NCI-H2227 (cell line): ENCODE measurements at regions not wholly inside any gene's neighbourhood (a gene's known extent, or its start where the extent isn't known, plus 50 kb on each side); places are given as distances from the start of the nearest gene placed in this dataset.

Experiments used
- DNase-seq: peaks from one replicate; lab custom pipeline; 2025; ENCODE audit not compliant: unreplicated experiment; lab: John Stamatoyannopoulos, UW

DNA sequence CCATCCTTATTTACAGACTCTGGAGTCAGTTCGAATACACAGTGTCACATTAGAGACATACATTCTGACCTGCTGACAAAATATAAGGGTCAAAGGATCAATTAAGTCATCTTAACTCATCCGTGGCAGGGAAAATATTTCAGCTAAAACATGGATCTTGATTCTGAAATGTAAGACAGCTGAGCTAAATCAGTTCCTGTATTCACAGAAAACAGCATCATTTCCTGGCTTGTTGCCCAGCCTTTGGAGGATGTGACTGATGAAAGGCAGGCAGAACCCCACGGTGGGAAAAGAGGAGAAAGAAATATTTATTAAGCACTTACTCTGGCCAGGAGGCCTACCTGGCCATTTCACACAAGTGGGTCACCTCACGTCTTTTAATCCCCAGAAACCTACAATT, 101.9 kb downstream of the GAS2L3 start:
- peak; percentile 50 for DNase-seq

DNA sequence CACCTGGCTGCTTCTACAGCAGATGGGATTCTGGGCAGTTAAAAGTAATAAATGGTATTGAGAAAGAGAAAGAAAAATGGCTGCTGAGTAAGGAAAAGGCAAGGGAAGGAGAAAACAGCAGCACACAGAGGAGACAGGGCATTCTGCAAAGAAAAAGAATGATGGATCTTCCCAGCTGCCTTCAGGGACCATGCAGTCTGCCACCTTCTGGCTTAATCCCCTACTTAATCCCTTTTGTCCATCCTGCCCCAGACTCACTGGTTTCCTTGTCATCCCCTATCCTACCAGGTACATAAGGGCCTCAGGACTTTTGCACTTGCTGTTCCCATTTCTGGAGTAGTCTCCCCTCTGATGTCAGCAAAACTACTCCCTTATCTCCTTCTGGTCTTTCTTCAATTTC, 107.6 kb downstream of the GAS2L3 start:
- no peak for DNase-seq

DNA sequence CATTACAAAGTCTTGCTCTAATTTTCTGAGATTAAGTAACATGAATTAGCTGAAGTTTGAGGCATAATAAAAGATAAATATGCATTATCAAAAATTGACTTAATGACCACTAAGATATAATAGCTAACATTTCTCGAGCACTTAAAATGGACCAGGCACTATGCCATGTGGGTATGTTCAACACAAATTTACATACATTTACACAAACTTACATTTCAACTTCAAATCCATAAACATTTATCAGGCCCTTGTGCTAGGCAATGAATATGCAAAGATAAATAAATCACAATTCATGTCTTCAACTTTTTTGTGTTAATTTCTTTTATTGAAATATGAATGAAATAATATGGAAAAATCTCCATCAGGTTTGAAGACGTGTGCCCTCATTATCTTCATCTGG, 108.7 kb downstream of the GAS2L3 start:
- no peak for DNase-seq

DNA sequence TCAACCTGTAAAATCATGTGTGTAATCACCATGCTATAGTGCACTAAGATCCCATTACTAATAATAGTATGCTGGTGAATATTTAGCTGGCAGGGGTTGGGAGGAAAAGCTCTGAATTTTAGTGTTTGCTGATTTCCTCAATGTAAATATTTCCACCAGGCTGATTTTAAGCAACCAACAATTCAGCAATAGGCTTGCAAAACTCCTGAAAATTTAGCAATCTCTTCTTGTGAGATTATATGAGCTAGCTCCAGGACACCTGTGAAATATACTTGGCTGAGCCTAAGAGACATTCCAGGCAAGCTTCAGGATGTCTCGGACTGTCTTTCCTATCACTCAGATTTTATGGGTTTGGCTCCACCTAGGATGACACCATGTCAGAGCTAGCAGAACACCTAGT, 106.9 kb upstream of the ANO4 start:
- no peak for DNase-seq

DNA sequence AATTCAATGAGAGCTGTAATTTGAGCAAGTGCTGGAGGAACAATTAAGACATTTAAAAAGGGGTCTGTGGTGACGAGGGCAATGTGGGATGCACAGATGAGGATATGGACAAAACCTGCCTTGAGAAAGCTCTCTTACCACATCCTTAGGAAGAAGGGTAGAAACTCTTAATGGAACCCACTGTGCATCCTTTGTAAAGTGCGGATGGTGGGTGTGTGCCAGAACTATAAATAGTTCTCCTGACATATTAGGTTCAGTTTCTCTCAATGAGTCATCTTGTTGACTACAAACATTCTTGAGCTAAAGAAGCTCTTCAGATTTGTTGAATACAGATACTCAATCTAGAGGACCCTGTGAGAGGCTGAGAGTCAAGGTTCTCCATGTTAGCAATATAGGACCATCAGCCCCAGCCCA, 106.1 kb upstream of the ANO4 start:
- DNase-seq: no peak

DNA sequence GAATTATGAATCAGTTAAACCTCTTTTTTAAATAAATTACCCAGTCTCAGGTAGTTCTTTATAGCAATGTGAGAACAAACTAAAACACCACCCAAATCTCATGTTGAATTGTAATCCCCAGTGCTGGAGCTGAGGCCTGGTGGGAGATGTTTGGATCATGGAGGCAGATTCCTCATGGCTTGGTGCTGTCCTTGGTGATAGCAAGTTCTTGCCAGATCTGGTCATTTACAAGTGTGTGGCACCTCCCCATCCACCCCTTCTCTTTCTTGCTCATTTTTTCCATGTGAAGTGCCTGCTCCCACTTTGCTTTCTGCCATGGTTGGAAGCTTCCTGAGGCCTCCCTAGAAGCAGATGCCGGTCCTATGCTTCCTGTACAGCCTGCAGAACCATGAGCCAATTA, 102.1 kb upstream of the ANO4 start:
- no peak for DNase-seq

DNA sequence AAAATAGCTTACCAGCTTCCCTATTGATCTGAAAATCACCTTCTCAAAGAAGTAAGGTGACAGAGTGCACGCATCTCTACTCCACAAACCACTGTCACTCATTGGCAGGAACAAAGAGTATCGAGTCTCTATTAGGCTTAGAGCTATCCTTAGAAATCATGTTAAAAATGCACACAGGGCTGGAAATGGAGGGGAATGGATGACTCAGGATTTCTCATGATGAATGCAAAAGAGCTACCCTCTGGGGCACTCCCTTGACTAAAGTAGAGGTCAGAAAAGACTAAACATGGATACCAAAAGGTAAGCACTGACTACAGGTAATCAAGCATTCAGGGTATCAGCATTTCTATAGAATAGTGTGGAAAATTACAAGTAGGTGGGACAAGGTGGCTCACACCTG, 96.1 kb upstream of the ANO4 start:
- no peak for DNase-seq

DNA sequence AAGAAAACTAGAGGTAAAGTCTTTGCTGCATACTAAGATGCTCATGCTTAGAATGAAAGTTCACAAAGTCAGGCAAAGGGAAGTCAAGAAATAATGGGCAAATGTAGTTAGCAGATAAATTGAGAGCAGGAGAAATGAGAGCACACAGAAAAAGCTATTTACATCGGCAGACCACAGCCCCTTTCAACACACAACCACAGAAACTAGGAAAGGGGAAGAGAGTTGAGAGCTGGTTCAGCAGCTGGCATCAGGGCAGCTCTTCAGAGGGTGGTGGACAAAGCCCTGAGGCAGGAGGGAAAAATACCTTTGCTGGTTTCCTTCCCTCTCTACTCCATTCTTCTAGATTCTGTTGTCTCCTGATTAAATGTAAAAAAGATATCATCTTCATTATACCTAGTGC, 95.4 kb upstream of the ANO4 start:
- DNase-seq: no peak

DNA sequence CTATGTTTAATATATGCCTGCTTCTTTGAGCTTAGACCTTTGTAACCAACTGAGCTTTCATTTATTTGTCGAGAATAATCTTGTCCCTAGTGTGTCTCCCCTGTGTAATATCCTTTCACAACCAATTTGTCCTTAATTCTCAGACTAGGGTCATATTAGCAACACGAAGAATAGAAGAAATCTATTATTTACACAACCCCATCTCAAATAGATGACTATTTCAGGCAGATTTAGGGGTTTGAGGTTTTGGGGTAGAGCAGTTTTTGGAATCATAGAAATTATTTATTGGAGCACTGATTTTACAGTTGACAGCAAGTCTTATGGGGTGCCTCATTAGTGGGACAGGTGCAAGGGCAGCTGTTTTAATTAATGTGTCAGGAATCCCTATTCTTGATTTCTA, 91.2 kb upstream of the ANO4 start:
- DNase-seq: no peak

DNA sequence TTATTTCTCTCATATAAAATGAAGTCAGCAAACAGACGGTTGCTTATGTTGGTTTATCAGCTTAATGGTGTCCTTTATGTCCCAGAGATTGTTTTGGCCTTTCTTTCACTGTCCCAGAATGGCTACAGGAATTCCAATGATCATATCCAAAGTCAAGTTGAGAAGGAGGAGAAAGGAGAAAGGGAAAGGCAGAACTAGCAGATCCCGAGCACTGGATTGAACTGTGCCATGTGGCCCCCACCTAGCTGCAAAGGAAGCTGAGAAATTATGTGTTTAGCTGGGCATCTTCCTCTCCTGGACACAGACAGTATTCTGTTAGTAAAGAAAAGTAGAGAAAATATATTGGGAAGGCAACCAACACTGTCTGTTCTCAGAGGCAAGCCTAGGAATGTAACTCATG, 90.7 kb upstream of the ANO4 start:
- DNase-seq: no peak

DNA sequence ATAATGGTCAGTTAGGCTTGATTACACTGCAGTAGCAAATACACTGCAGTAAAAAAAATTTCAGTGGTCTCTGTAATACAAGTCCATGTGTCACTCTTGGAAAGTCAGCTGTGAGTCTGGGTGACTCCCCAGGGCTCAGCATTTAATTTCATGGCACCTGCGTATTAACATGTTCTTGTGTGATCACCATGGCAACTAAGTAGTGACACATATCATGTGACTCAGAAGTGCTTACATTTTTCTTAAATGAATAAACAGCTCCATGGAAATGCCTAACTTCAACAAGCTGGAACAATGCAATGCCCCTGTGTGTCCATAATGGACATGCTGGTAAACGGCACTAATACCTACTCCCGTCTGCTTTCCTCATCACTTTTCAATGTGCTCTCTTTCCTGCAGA, 88.5 kb upstream of the ANO4 start:
- DNase-seq: peak; percentile 37

DNA sequence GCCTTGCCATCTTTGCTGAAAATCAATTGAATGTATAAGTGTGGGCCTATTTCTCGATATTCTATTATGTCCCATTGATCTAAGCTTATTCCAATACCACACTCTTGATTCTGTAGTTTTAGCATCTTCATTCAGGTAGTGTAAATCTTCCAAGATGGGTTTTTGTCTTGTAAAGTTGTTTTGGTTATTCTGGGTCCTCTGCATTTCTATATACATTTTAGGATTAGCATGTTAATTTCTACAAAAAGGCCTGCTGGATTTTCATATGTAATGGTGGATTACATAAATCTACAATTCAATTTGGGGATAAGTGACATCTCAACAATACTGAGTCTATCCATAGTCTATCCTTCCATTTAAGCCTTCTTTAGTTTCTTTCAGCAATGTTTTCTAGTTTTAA, 86.0 kb upstream of the ANO4 start:
- no peak for DNase-seq

DNA sequence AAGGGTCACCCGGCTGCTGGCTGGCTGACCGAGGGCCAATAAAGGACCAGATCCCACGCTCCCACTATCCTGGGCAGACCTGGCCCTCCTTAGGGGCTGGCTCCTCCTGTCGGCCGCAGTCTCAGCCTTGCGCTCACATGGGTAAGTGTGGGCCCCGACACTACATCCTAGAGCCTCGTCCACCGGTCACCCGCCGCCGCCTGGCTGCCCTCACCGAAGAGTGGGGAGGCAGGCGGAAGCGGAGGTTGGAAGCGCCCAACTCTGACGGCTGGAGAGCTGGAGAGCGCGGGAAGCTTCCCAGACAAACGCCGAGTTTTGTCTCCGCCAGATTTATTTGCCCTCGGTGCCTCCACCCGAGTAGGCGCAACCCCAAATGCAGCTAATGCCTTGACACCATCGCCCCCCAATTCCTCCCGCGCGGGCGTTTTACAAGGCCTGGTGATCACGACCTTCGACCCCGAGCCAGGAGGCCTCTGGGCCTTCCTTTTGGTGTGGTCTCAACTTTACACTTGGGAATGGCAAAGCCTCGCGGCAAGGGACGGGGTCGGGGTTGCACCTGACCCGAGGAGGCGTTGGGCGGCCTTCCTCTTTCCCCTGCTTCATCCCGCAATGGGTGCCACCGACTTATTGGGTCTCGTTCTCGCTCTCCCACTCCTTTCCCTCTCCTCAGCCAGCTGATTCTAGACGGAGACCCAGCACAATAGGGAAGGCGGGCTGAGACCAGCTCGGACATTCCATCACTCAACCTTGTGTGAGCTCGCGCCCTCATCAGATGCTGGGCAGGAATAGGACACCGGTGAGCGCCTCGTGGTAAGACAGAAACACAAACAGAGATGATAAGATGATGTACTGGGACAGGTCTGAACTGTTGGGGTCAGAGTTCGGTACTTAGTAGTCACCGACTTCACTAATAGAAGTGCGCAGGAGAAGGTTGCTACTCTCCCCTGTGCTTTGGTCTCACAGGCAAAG, 78.3 kb upstream of the ANO4 start:
- DNase-seq: no peak

DNA sequence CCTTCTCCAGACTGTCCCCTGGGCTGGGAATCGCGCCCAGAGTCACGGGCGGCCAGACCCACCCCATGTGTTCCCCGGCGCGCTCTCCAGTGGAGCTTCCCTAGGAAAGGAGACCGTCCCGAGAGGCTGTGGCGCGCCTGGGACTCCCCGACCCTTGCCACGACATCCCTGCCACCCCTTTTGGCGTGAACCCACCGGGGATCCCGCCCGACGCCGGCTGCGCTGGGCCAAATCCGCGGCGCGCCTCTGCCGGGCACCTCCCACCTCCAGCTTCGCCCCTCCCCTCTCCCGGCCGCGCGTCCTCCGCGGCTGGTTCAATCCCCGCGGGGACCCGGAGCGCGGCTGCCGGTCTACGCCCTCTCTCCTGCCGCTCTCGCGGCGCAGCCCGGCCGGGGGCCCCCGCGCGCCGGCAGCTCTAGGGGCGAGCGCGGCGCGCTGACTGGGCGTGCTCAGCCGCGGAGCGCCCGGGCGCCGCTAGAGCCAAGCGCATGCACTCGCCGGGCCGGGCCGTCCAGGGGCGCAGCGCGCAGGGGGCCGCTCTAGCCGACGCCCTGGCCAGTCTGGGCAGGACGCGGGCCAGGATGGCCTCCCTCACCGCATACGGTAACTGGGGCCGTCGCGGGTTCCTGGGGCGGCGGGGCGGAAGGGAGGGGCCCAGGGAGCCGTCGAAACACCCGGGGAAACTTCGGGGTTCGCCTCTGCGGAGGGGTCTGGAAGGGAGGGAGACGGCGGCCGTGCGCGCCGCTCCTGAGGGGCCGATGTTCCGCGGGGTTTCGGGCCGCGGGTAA, 77.4 kb upstream of the ANO4 start:
- peak; percentile 72 for DNase-seq

DNA sequence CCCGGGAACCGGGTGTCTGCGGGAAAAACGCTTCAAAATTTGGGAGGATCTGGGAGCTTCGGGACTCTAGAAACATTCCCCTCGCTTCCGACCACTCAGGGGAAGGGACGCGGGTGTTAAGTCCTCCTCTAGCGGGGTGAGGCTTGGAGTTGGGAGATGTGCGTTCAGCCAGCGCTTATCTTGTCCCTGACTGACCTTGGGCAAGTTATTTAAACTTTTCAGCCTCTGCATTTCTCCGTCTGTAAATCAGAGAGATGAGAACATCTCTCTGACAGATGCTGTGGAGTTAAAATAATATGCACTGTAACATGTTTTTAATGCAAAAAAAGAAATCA, 76.9 kb upstream of the ANO4 start:
- no peak for DNase-seq

DNA sequence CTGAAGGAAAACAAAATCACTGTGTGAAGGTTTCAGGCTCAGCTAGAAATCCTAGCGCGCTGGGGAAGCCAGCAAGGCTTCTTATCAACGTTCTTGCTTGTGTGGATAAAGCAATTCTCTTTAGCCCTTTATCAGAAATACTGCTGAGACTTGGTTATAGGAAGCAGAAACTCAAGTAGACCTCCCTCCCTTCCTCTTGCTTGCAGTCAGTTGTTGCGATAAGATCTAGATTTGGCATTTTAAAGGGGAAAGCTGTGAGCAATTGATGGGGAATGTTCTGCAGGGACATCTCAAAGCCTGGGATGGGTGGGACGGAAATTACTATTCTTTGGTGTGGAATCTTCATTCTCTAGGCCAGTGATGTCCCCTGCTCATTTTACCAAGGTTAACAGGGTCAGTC, 76.4 kb upstream of the ANO4 start:
- DNase-seq: no peak

DNA sequence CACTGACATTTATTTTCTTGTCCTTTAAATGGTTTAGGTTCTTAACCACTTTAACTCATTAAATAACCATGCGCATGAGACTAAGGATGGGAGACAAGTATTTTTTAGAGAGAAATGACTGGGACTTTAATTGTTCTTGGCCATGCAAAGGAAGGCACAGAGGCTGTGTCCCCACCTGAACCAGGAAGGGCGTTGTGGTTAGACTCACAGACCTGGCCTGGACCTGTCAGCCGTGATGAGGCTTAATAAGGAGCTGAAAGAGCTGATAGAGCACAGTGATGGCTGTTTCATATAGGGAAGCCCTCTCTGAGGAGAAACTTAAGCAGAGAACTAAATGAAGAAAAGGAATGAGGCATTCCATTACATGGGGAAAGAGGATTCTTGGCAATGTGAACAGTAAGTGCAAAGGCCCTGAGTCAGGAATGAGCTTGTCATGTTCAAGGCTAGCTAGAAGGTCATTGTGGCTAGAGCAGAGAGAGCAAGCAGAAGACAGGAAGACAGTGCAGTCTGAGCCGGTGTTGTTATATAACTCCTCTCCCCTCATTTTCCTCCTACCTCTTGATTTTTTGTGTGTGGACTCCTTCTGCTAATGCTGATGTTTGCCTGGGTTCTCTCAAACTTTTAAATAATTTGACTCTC, 74.4 kb upstream of the ANO4 start:
- no peak for DNase-seq

DNA sequence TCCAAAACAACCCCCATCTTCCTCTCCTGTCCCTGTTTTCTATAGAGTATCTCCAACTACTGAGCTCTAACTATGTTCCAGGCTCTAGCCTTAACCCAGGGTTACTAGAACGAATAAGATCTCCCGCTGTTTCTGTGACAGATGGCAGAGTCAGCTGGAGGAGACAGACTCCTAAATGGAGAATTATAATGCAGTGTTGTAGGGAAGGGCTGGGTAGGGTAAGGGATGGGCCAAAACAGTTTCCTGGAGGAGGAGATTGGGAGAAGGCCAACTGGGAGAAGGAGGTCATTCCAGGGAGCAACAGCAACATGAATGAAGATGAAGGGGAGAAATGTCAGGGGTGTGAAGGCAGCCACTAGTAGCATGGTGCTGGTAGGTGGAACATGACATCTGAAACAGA, 73.4 kb upstream of the ANO4 start:
- no peak for DNase-seq

DNA sequence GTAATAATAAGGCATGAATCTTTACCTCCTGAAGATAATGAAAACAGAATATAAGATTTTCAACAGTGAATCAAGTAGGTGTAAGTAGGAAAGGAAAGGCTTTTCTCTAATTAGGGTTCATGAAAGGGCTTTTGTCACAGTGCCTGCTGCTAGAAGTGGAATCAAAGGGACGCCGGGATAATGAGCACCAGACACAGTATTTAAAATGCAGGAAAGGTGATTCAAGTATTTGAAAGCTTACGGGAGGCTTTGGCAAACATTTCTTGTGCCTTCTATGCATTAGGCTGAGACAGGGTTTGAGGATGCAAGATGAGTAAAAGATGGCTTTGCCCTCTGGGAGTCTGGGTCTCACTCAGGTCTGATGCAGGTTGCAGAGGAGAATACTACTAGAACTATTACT, 70.5 kb upstream of the ANO4 start:
- no peak for DNase-seq

DNA sequence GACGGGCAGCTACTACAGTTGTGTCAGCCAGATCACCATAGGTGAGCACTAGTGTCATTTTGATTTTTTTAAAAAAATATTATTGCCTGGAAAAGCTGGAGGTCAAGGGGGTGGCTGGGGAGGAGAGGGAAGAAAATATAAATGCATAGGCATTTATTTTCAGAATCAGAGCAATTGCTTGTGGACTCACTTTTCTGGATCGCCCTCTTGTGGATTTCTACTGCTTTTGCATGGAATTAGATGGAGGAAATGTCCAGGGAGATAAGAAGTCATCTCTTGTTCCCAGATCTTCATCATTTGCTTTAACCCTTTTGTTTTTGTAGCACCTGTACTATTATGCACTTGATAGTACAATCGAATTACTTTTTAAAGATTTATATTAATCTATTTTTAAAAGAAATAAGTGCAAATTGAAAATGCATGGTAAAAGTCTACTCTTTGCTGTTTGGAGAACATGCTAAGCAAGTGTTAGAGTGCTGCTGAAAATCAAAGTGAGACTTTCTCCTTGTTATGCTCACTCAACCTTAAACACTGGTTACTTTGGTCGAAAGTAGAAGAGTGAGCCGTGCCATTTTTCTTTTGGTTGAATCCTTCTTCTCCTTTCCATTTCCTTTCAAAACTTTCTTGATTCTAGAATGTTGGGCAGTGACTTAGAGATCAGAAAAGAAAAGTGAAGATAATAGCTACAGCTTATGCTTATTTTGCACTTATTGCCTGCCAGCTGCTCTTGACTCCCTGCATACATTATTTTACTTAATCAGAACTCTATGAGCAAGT, 60.6 kb upstream of the ANO4 start:
- DNase-seq: peak; percentile 54

DNA sequence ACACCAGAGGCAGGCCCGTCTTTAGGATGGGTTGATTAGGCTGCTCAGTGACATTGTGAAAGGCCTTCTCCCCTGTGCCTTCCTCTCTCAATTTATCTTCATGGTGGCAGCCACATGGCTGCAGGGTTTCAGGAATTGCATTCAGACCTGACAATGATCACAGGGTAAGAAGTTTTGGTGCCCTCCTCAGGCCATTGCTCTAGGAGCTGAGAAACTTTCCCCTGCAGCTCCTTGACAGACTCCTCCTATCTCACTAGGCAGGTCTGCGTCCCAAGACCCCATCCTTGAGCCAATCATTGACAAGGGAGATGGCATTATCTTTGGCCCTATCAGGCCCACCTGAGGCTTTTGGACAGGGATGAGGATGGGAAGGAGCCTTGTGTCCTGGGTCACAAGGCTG, 57.4 kb upstream of the ANO4 start:
- DNase-seq: no peak
